Choroid plexus epithelial cell (primary cell): ENCODE measurements at regions not wholly inside any gene's neighbourhood (a gene's known extent, or its start where the extent isn't known, plus 50 kb on each side); places are given as distances from the start of the nearest gene placed in this dataset.

Experiments
- DNase-seq: peaks from one replicate; pipeline ENCODE4 v3.0.0-alpha.2; 2010; ENCODE audit warnings: low read depth
- H3K4me3 ChIP-seq: 2 replicates; pipeline ENCODE4 v1.5.1; 2011; ENCODE audit warnings: low read depth, mild to moderate bottlenecking, control low read depth, low read length, moderate library complexity
- TF ChIP-seq, protein P1 (sequence below): conservative IDR thresholded peaks from 2 replicates; pipeline ENCODE4 v1.5.1; 2011; ENCODE audit warnings: low read depth, mild to moderate bottlenecking, control low read depth, inconsistent platforms, low read length, moderate library complexity

DNA sequence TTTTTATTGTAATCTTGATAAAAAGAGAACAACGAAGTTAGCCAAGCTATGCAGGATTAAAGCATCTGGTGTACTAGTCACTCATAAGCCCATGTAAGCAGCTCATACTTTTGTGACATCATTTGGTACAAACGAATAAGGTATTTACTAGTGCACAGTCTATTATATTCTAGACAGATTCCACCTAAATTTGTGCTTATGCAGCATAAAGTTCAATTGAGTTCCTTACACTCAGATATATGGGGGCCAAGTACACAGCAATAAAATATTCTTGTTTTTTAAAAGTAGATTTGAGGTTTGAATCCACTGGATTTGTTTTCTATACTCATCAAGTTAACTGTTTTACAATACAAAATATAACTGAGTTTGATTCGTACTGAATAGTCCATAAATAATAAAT is 1621.2 kb downstream of the MAT2B start:
- TF ChIP-seq, protein P1, sequence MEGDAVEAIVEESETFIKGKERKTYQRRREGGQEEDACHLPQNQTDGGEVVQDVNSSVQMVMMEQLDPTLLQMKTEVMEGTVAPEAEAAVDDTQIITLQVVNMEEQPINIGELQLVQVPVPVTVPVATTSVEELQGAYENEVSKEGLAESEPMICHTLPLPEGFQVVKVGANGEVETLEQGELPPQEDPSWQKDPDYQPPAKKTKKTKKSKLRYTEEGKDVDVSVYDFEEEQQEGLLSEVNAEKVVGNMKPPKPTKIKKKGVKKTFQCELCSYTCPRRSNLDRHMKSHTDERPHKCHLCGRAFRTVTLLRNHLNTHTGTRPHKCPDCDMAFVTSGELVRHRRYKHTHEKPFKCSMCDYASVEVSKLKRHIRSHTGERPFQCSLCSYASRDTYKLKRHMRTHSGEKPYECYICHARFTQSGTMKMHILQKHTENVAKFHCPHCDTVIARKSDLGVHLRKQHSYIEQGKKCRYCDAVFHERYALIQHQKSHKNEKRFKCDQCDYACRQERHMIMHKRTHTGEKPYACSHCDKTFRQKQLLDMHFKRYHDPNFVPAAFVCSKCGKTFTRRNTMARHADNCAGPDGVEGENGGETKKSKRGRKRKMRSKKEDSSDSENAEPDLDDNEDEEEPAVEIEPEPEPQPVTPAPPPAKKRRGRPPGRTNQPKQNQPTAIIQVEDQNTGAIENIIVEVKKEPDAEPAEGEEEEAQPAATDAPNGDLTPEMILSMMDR: no peak
- no peak overlapping the region for H3K4me3 ChIP-seq
- no peak for DNase-seq

DNA sequence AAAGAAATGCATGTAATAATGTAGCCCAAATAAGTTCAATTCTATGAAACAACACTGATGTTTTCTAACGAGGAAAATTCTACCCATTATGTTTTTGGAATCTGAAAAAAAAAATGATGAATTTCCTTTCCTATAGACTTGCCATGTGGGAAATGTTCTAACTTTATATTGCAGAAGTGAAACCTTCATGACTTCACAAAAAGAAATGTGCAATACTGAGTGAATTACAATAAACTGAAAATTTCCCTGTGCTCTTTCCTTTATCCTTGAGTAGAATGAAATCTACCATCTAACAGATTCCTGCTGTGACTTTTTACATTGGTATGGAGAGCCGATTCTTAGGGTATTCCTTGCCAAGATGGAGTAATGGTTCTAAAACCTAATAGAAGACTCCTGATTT is 1622.5 kb downstream of the MAT2B start:
- no peak overlapping the region for H3K4me3 ChIP-seq
- no peak for DNase-seq
- TF ChIP-seq, protein P1: no peak

- DNase-seq: peak; percentile 44
- TF ChIP-seq, protein P1: no peak
- no peak overlapping the region for H3K4me3 ChIP-seq
Measured at GRCh38 chr5:165130656-165131055, 1625.2 kb downstream of the MAT2B start.

GRCh38 chr5:165134155-165134554 is 1628.7 kb downstream of the MAT2B start:
- TF ChIP-seq, protein P1: no peak
- no peak for DNase-seq
- no peak overlapping the region for H3K4me3 ChIP-seq

DNA sequence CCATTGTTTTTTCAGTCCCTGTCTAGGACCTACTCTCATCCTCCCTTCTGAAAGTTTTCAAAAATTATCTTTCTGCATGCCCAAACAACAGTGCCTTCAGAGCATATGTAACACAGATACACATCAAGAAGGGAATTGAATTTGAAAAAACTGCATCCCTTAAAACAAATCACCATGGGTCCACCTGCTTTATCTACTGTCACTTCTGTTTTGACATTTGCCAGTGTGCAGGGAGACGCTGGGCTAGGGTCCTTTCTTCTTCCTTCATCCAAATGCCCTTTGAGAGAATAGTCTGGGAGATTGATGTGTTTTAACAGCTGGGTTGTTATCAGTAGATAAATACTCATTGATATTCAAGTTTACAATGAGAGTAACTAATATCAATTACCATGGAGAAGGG is 1630.1 kb downstream of the MAT2B start:
- TF ChIP-seq, protein P1: no peak
- H3K4me3 ChIP-seq: no peak overlapping the region
- DNase-seq: no peak

GRCh38 chr5:165137701-165138100 is 1632.3 kb downstream of the MAT2B start:
- no peak for DNase-seq
- TF ChIP-seq, protein P1: no peak
- no peak overlapping the region for H3K4me3 ChIP-seq

DNA sequence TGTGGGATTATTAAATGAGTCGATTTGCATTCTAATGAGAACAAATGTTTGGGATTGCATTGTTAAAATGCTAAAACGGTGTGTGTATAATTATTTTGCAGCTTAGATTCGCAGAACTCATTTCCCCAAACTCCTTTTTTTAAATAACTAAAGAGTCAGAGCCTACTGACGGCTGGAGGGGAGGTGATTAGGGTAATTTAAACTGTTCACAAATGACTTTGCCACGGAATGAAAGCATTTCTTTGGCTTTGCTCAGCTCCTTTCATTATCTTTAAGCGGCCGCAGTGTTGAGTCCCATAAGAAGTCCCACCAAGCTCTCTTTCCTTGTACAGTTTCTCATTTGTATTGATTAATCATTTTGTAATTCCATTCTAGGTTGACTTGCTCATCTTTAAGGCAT is 1632.8 kb downstream of the MAT2B start:
- H3K4me3 ChIP-seq: no peak overlapping the region
- TF ChIP-seq, protein P1: no peak
- DNase-seq: no peak
